Endothelial cell of umbilical vein (primary cell): ENCODE measurements at regions not wholly inside any gene's neighbourhood (a gene's known extent, or its start where the extent isn't known, plus 50 kb on each side); places are given as distances from the start of the nearest gene placed in this dataset.

Experiments used
- BruUV-seq: library from RNA; stranded (reverse); fragments of 400-500 nt; replicated peaks from 2 replicates; lab custom pipeline; 2021; lab: Mats Ljungman, UMichigan
- CTCF ChIA-PET: fragments of 300-600, 350-600 bp; sonication (Branson Sonifier 250); formaldehyde crosslinking; loops from one replicate; lab custom pipeline; 2021; ENCODE audit warnings: antibody characterized with exemption, inconsistent platforms; lab: Charles Lee
- POLR2A ChIA-PET: fragments of 300-600, 350-600 bp; sonication (Branson Sonifier 250); formaldehyde crosslinking; loops from one replicate; lab custom pipeline; 2021; ENCODE audit warnings: antibody characterized with exemption, inconsistent platforms; lab: Charles Lee
- DNase-seq: peaks from one replicate; pipeline ENCODE4 v3.0.0-alpha.2; 2011; ENCODE audit warnings: low read depth, low spot score
- FAIRE-seq: peaks from 2 replicates; lab custom pipeline; 2011; peaks lifted over from hg19 to GRCh38; lab: Jason Lieb, UNC
- H2AFZ ChIP-seq: 2 replicates; pipeline ENCODE4 v1.6.0; 2012; ENCODE audit warnings: low read depth, low read length, control low read depth, inconsistent platforms
- H3K27ac ChIP-seq: 2 replicates; pipeline ENCODE4 v1.5.1; 2011; ENCODE audit warnings: low read depth, mild to moderate bottlenecking, control low read depth, low read length, moderate library complexity; ENCODE audit not compliant: insufficient read depth
- H3K27me3 ChIP-seq, 2 experiments: 2 replicates each; pipeline versions ENCODE4 v1.6.0 to v1.6.1; 2011; ENCODE audit warnings: low read length in 2 of 2, mixed read lengths in 1 of 2; ENCODE audit not compliant: control insufficient read depth in 2 of 2, insufficient read depth in 2 of 2
- H3K36me3 ChIP-seq, 2 experiments: 2 replicates in 1 of 2; 3 replicates in 1 of 2; pipeline ENCODE4 v1.5.1; 2011; ENCODE audit warnings: low read length in 2 of 2, mild to moderate bottlenecking in 1 of 2, moderate library complexity in 1 of 2; ENCODE audit not compliant: control insufficient read depth in 2 of 2, insufficient read depth in 2 of 2; ENCODE audit errors: extremely low read depth in 1 of 2
- H3K4me1 ChIP-seq: 3 replicates; pipeline ENCODE4 v1.5.1; 2011; ENCODE audit warnings: mild to moderate bottlenecking, low read length; ENCODE audit not compliant: control insufficient read depth, insufficient read depth; ENCODE audit errors: extremely low read depth
- H3K4me2 ChIP-seq: 2 replicates; pipeline ENCODE4 v1.6.1; 2011; ENCODE audit warnings: low read length, control low read depth, mixed read lengths; ENCODE audit not compliant: insufficient read depth
- H3K4me3 ChIP-seq, 3 experiments: fragments of 200-600 bp in 1 of 3; sonication (generic), shearing (Covaris generic) in 1 of 3; replicated peaks in 1 of 3; 2 replicates each; pipeline ENCODE4 v1.5.1; 2011 to 2016; ENCODE audit warnings: control low read depth in 3 of 3, low read length in 3 of 3, mild to moderate bottlenecking in 2 of 3, inconsistent platforms in 1 of 3, low read depth in 1 of 3, moderate library complexity in 1 of 3; ENCODE audit not compliant: insufficient read depth in 1 of 3
- H3K79me2 ChIP-seq: 2 replicates; pipeline ENCODE4 v1.6.0; 2012; ENCODE audit warnings: low read length, inconsistent platforms; ENCODE audit not compliant: control insufficient read depth, insufficient read depth
- H3K9ac ChIP-seq: replicated peaks from 2 replicates; pipeline ENCODE3; 2011; ENCODE audit warnings: low read length, control low read depth; ENCODE audit not compliant: insufficient read depth; ENCODE audit errors: extremely low read depth
- H3K9me1 ChIP-seq: replicated peaks from 3 replicates; pipeline ENCODE4 v1.6.0; 2011; ENCODE audit warnings: mild to moderate bottlenecking, low read length; ENCODE audit not compliant: control insufficient read depth, insufficient read depth; ENCODE audit errors: extremely low read depth
- H3K9me3 ChIP-seq: replicated peaks from 2 replicates; pipeline ENCODE4 v1.5.1; 2012; ENCODE audit warnings: low read length, inconsistent platforms; ENCODE audit not compliant: control insufficient read depth, insufficient read depth
- H4K20me1 ChIP-seq: replicated peaks from 2 replicates; pipeline ENCODE3; 2011; ENCODE audit warnings: mild to moderate bottlenecking, low read length; ENCODE audit not compliant: control insufficient read depth, insufficient read depth; ENCODE audit errors: extremely low read depth
- EZH2 ChIP-seq: IDR thresholded peaks from 2 replicates; pipeline ENCODE4 v1.6.1; 2012; ENCODE audit warnings: borderline replicate concordance, low read depth, mild to moderate bottlenecking, moderate library complexity, low read length, inconsistent platforms; ENCODE audit not compliant: severe bottlenecking
- FOS ChIP-seq: IDR thresholded peaks from 2 replicates; pipeline ENCODE4 v1.6.1; 2011; ENCODE audit warnings: mild to moderate bottlenecking, low read length, moderate library complexity, borderline replicate concordance; ENCODE audit not compliant: insufficient read depth
- GATA2 ChIP-seq: IDR thresholded peaks from 2 replicates; pipeline ENCODE4 v1.7.0; 2011; ENCODE audit warnings: low read depth, mild to moderate bottlenecking, moderate library complexity, mixed read lengths, low read length; ENCODE audit not compliant: insufficient read length, insufficient read depth
- JUN ChIP-seq: IDR thresholded peaks from 2 replicates; pipeline ENCODE4 v1.6.1; 2011; ENCODE audit warnings: borderline replicate concordance, low read depth; ENCODE audit not compliant: insufficient read length, insufficient read depth
- MYC ChIP-seq: IDR thresholded peaks from one replicate; pipeline ENCODE4 v1.6.1; 2011; ENCODE audit warnings: mild to moderate bottlenecking, low read depth, low read length
- POLR2A ChIP-seq: IDR thresholded peaks from 2 replicates; pipeline ENCODE4 v1.6.1; 2012; ENCODE audit warnings: low read depth, mild to moderate bottlenecking, control low read depth, low read length
- POLR2AphosphoS5 ChIP-seq: IDR thresholded peaks from 2 replicates; pipeline ENCODE4 v1.6.1; 2012; ENCODE audit warnings: low read depth, mild to moderate bottlenecking, control low read depth, low read length, moderate library complexity; ENCODE audit not compliant: insufficient read depth
- dilution Hi-C: fragments of 300-500 bp; cut with MboI; formaldehyde crosslinking; loops from one replicate; pipeline ENCODE4 v1.15.0; 2019; ENCODE audit warnings: low sequenced_read_pairs; ENCODE audit not compliant: extremely low pct_ligation_motif_present
- intact Hi-C: fragments of 100-400 bp; cut with micrococcal nuclease; formaldehyde crosslinking; loops from one replicate; pipeline ENCODE4 v1.10.0; 2022
- TF ChIP-seq, protein P1 (sequence below): IDR thresholded peaks from 2 replicates; pipeline ENCODE4 v1.6.1; 2011; ENCODE audit not compliant: insufficient read depth, insufficient read length
- TF ChIP-seq, protein P2 (sequence below), 2 donors: IDR thresholded peaks; 1 replicate in 1 of 2; 2 replicates in 1 of 2; pipeline ENCODE4 v1.5.1; 2011; ENCODE audit warnings: low read length in 2 of 2, mild to moderate bottlenecking in 2 of 2, moderate library complexity in 2 of 2, control low read depth in 1 of 2, inconsistent platforms in 1 of 2, low read depth in 1 of 2; ENCODE audit not compliant: insufficient read depth in 1 of 2; ENCODE audit errors: extremely low read depth in 1 of 2

DNA sequence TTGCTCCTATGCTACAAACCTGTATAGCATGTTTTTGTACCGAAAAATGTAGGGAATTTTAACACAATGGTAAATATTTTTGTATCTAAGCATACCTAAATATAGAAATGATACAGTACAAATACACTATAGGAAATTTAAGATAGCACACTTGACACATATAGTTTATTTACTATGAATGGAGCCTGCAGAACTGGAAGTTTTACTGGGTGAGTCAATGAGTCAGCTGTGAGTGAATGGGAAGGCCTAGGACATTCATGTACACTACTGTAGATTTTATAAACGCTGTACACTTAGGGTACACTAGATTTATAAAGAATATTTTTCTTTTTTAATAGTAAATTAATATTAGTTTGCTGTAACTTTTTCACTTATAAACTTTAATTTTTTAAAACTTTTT is 707.7 kb upstream of the EPHA6 start:
- no peak overlapping the region for H3K4me3 ChIP-seq
- H3K27me3 ChIP-seq: no peaks in the 10 kb centered on the region
- FAIRE-seq (no peak), DNase-seq (no peak)
- H3K9ac ChIP-seq: no peak overlapping the region
- no peaks in the 10 kb centered on the region for H3K4me1 ChIP-seq
- no TSS peak for BruUV-seq
- H3K9me1 ChIP-seq: no peaks in the 10 kb centered on the region
- no peaks in the 10 kb centered on the region for H3K9me3 ChIP-seq
- no peaks in the 10 kb centered on the region for H3K36me3 ChIP-seq
- H3K79me2 ChIP-seq: no peaks in the 10 kb centered on the region
- no peak overlapping the region for H2AFZ ChIP-seq
- H3K27ac ChIP-seq: no peak overlapping the region
- CTCF ChIA-PET: no interaction called here
- dilution Hi-C loops: no loop called here
- TF ChIP-seq POLR2AphosphoS5 (no peak), JUN (no peak), MYC (no peak), FOS (no peak), GATA2 (no peak), EZH2 (no peak), POLR2A (no peak)
- TF ChIP-seq, protein P1, sequence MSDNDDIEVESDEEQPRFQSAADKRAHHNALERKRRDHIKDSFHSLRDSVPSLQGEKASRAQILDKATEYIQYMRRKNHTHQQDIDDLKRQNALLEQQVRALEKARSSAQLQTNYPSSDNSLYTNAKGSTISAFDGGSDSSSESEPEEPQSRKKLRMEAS: no peak
- TF ChIP-seq, protein P2, sequence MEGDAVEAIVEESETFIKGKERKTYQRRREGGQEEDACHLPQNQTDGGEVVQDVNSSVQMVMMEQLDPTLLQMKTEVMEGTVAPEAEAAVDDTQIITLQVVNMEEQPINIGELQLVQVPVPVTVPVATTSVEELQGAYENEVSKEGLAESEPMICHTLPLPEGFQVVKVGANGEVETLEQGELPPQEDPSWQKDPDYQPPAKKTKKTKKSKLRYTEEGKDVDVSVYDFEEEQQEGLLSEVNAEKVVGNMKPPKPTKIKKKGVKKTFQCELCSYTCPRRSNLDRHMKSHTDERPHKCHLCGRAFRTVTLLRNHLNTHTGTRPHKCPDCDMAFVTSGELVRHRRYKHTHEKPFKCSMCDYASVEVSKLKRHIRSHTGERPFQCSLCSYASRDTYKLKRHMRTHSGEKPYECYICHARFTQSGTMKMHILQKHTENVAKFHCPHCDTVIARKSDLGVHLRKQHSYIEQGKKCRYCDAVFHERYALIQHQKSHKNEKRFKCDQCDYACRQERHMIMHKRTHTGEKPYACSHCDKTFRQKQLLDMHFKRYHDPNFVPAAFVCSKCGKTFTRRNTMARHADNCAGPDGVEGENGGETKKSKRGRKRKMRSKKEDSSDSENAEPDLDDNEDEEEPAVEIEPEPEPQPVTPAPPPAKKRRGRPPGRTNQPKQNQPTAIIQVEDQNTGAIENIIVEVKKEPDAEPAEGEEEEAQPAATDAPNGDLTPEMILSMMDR (IDR thresholded peaks at IDR 0.05; ENCODE audit: extremely low read depth in 1 of 2, insufficient read depth in 1 of 2, low read depth in 1 of 2, low read length in 2 of 2): no peak
- POLR2A ChIA-PET: no interaction called here
- no peaks in the 10 kb centered on the region for H4K20me1 ChIP-seq
- H3K4me2 ChIP-seq: no peak overlapping the region
- intact Hi-C loops: no loop called here
